GM12878 (cell line): ENCODE measurements at regions not wholly inside any gene's neighbourhood (a gene's known extent, or its start where the extent isn't known, plus 50 kb on each side); places are given as distances from the start of the nearest gene placed in this dataset.

Experiments used
- ATAC-seq: fragments of 200-7000 bp; cut with Tn5 transposase; 3 replicates; pipeline ENCODE4 v1.9.1; 2020; ENCODE audit warnings: mild to moderate bottlenecking, moderate library complexity
- BruUV-seq: library from RNA; stranded (reverse); fragments of 400-500 nt; replicated peaks from 2 replicates; lab custom pipeline; 2021; lab: Mats Ljungman, UMichigan
- CTCF ChIA-PET: fragments of 300-600 bp; sonication (Branson Sonifier 250); formaldehyde crosslinking; extraction: SDS; loops from one replicate; lab custom pipeline; 2021; ENCODE audit warnings: inconsistent platforms; lab: Yijun Ruan, JAX
- POLR2A ChIA-PET: fragments of 350-600 bp; formaldehyde crosslinking; extraction: SDS; loops from one replicate; lab custom pipeline; 2021; ENCODE audit warnings: inconsistent platforms; lab: Charles Lee
- RAD21 ChIA-PET: fragments of 300-600 bp; sonication (Branson Sonifier 250); formaldehyde crosslinking; loops from one replicate; lab custom pipeline; 2023; ENCODE audit warnings: antibody characterized with exemption; ENCODE audit not compliant: unreplicated experiment; lab: Charles Lee
- SMC1A ChIA-PET: fragments of 300-600 bp; sonication (Branson Sonifier 250); formaldehyde crosslinking; loops from one replicate; lab custom pipeline; 2023; ENCODE audit not compliant: unreplicated experiment, uncharacterized antibody; lab: Charles Lee
- DNase-seq: peaks from one replicate; pipeline ENCODE4 v3.0.0-alpha.2; 2011; ENCODE audit warnings: low read depth, low spot score
- FAIRE-seq: peaks from 3 replicates; lab custom pipeline; 2011; peaks lifted over from hg19 to GRCh38; lab: Jason Lieb, UNC
- H2AFZ ChIP-seq: 2 replicates; pipeline ENCODE4 v1.6.0; 2011; ENCODE audit warnings: low read depth, low read length, control low read depth; ENCODE audit not compliant: control insufficient read depth
- H3K27ac ChIP-seq: 2 replicates; pipeline ENCODE4 v1.5.1; 2011; ENCODE audit warnings: control low read depth; ENCODE audit not compliant: control insufficient read depth, insufficient read depth
- H3K27me3 ChIP-seq, 2 experiments: replicated peaks in 1 of 2; 2 replicates each; pipeline versions ENCODE4 v1.6.0 to v1.6.1; 2011; ENCODE audit warnings: low read length in 1 of 2; ENCODE audit not compliant: control insufficient read depth in 2 of 2, insufficient read depth in 2 of 2
- H3K36me3 ChIP-seq, 2 experiments: 2 replicates each; pipeline ENCODE4 v1.5.1; 2011; ENCODE audit warnings: low read length in 1 of 2; ENCODE audit not compliant: control insufficient read depth in 2 of 2, insufficient read depth in 2 of 2
- H3K4me1 ChIP-seq: 2 replicates; pipeline ENCODE4 v1.6.1; 2011; ENCODE audit warnings: mild to moderate bottlenecking, low read length, moderate library complexity, mixed read lengths; ENCODE audit not compliant: control insufficient read depth, insufficient read depth
- H3K4me2 ChIP-seq: 2 replicates; pipeline ENCODE4 v1.6.0; 2011; ENCODE audit warnings: control low read depth; ENCODE audit not compliant: control insufficient read depth, insufficient read depth
- H3K4me3 ChIP-seq: fragments of 200-600 bp; sonication (generic); 2 replicates; pipeline ENCODE4 v1.5.1; 2016
- H3K79me2 ChIP-seq: 2 replicates; pipeline ENCODE4 v1.6.0; 2011; ENCODE audit warnings: low read length; ENCODE audit not compliant: control insufficient read depth, insufficient read depth
- H3K9ac ChIP-seq: 2 replicates; pipeline ENCODE4 v1.8.0; 2011; ENCODE audit warnings: low read length, control low read depth, mixed read lengths; ENCODE audit not compliant: control insufficient read depth, insufficient read depth
- H3K9me3 ChIP-seq: replicated peaks from 3 replicates; pipeline ENCODE4 v1.5.1; 2011; ENCODE audit warnings: mild to moderate bottlenecking, low read length; ENCODE audit not compliant: control insufficient read depth, insufficient read depth
- H4K20me1 ChIP-seq: 2 replicates; pipeline ENCODE4 v1.6.0; 2011; ENCODE audit not compliant: control insufficient read depth, insufficient read depth
- E4F1 ChIP-seq: fragments of 450-650 bp; IDR thresholded peaks from 2 replicates; pipeline ENCODE4 v1.6.1; 2018; ENCODE audit warnings: borderline replicate concordance, mild to moderate bottlenecking; ENCODE audit not compliant: partially characterized antibody
- EP300 ChIP-seq, 2 experiments: fragments of 150-350 bp in 1 of 2; IDR thresholded peaks; 2 replicates each; pipeline ENCODE4 v1.6.1; 2011 to 2012; ENCODE audit warnings: low read depth in 2 of 2, low read length in 2 of 2, borderline replicate concordance in 1 of 2, improper control_type of control experiment in 1 of 2, inconsistent platforms in 1 of 2; ENCODE audit not compliant: control insufficient read depth in 1 of 2
- JUNB ChIP-seq: IDR thresholded peaks from 2 replicates; pipeline ENCODE4 v1.6.1; 2016; ENCODE audit warnings: antibody characterized with exemption, mild to moderate bottlenecking
- NBN ChIP-seq: fragments of 450-650 bp; IDR thresholded peaks from 2 replicates; pipeline ENCODE4 v1.6.1; 2016
- NR2C1 ChIP-seq: fragments of 450-650 bp; IDR thresholded peaks from 2 replicates; pipeline ENCODE4 v1.6.1; 2017; ENCODE audit warnings: antibody characterized with exemption, mild to moderate bottlenecking, moderate library complexity
- RCOR1 ChIP-seq: conservative IDR thresholded peaks from 2 replicates; pipeline ENCODE4 v1.6.1; 2012; ENCODE audit warnings: low read depth, low read length, improper control_type of control experiment
- SUPT20H ChIP-seq: IDR thresholded peaks from 2 replicates; pipeline ENCODE4 v1.6.1; 2011; ENCODE audit warnings: low read depth, mild to moderate bottlenecking, low read length, moderate library complexity, borderline replicate concordance; ENCODE audit not compliant: control insufficient read depth
- WGBS: methylation state at CpG from one replicate; pipeline ENCODE4 v1.1.6; 2016; ENCODE audit warnings: low lambda C conversion rate; ENCODE audit not compliant: insufficient replicate concordance, insufficient coverage; ENCODE audit errors: missing lambda C conversion rate; 5-methylcytosine and 5-hydroxymethylcytosine counted together
- in situ Hi-C: fragments of 300-500 bp; cut with MboI; formaldehyde crosslinking; loops from 9 replicates; pipeline ENCODE4 v1.14.3; 2018; ENCODE audit warnings: mixed read lengths
- intact Hi-C: fragments of 100-400 bp; cut with micrococcal nuclease; formaldehyde crosslinking; loops from one replicate; pipeline ENCODE4 v1.14.2; 2022; ENCODE audit not compliant: unreplicated experiment
- TF ChIP-seq, protein P1 (sequence below): fragments of 450-650 bp; IDR thresholded peaks from 2 replicates; pipeline ENCODE4 v1.6.1; 2017; ENCODE audit warnings: mild to moderate bottlenecking, moderate library complexity

DNA sequence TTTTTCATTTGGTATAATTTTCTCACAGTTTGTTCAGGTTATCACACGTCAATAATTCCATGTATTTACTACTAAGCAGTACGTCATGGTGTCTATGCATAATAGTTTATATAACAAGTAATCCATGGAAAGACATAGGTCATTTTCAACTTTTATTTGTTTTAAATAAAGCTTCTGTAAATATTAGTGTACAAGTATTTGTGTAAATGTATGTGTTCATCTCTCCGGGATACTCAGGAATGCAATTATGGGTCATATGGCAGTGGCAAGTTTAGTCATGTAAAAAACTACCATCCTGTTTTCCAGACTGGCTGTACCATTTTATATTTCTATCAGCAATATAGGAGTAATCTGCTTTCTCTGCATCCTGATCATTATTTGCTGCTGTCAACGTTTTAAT, 231.1 kb upstream of the ZNF804A start:
- DNase-seq (no peak), ATAC-seq (no peak), FAIRE-seq (no peak)
- Histone ChIP-seq H3K36me3 (no peaks in the 10 kb centered on the region), H3K4me2 (no peak overlapping the region), H2AFZ (no peak overlapping the region), H3K4me1 (no peaks in the 10 kb centered on the region), H3K27ac (no peak overlapping the region), H3K27me3 (no peaks in the 10 kb centered on the region), H3K4me3 (no peak overlapping the region), H3K9ac (no peak overlapping the region), H3K9me3 (no peaks in the 10 kb centered on the region), H4K20me1 (no peaks in the 10 kb centered on the region), H3K79me2 (no peaks in the 10 kb centered on the region)
- intact Hi-C loops (no loop called here), in situ Hi-C loops (no loop called here)
- no TSS peak for BruUV-seq
- ChIA-PET CTCF (no interaction called here), RAD21 (no interaction called here), SMC1A (no interaction called here), POLR2A (no interaction called here)
- 27% methylated on average over 4 of the region's 4 CpGs for WGBS
- TF ChIP-seq, protein P1, sequence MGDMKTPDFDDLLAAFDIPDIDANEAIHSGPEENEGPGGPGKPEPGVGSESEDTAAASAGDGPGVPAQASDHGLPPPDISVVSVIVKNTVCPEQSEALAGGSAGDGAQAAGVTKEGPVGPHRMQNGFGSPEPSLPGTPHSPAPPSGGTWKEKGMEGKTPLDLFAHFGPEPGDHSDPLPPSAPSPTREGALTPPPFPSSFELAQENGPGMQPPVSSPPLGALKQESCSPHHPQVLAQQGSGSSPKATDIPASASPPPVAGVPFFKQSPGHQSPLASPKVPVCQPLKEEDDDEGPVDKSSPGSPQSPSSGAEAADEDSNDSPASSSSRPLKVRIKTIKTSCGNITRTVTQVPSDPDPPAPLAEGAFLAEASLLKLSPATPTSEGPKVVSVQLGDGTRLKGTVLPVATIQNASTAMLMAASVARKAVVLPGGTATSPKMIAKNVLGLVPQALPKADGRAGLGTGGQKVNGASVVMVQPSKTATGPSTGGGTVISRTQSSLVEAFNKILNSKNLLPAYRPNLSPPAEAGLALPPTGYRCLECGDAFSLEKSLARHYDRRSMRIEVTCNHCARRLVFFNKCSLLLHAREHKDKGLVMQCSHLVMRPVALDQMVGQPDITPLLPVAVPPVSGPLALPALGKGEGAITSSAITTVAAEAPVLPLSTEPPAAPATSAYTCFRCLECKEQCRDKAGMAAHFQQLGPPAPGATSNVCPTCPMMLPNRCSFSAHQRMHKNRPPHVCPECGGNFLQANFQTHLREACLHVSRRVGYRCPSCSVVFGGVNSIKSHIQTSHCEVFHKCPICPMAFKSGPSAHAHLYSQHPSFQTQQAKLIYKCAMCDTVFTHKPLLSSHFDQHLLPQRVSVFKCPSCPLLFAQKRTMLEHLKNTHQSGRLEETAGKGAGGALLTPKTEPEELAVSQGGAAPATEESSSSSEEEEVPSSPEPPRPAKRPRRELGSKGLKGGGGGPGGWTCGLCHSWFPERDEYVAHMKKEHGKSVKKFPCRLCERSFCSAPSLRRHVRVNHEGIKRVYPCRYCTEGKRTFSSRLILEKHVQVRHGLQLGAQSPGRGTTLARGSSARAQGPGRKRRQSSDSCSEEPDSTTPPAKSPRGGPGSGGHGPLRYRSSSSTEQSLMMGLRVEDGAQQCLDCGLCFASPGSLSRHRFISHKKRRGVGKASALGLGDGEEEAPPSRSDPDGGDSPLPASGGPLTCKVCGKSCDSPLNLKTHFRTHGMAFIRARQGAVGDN: no peak
- TF ChIP-seq NR2C1: no peak

GRCh38 chr2:184369307-184369706, 229.0 kb upstream of the ZNF804A start:
- H3K9ac ChIP-seq: no peak overlapping the region
- H3K27me3 ChIP-seq: no peaks in the 10 kb centered on the region
- H3K4me1 ChIP-seq: no peaks in the 10 kb centered on the region
- ChIA-PET POLR2A (no interaction called here), CTCF (no interaction called here), SMC1A (interaction anchor here (0.9 kb wide), 1 partner anchor 18 kb away, joined by 3 read pairs; no protein-coding TSS in a partner anchor), RAD21 (interaction anchor here (1.0 kb wide), 1 partner anchor 53 kb away, joined by 3 read pairs; no protein-coding TSS in a partner anchor)
- H3K79me2 ChIP-seq: no peaks in the 10 kb centered on the region
- H3K4me2 ChIP-seq: no peak overlapping the region
- DNase-seq (no peak), FAIRE-seq (no peak), ATAC-seq (no peak)
- no peak overlapping the region for H3K27ac ChIP-seq
- no peaks in the 10 kb centered on the region for H4K20me1 ChIP-seq
- intact Hi-C loops (no loop called here), in situ Hi-C loops (no loop called here)
- 28% methylated on average over 5 of the region's 5 CpGs for WGBS
- H3K4me3 ChIP-seq: no peak overlapping the region
- H3K36me3 ChIP-seq: no peaks in the 10 kb centered on the region
- no TSS peak for BruUV-seq
- TF ChIP-seq EP300 (IDR thresholded peaks at IDR 0.05; ENCODE audit: borderline replicate concordance in 1 of 2, control insufficient read depth in 1 of 2, low read depth in 2 of 2, low read length in 2 of 2): no peak
- TF ChIP-seq E4F1: no peak
- no peak for TF ChIP-seq NBN
- TF ChIP-seq RCOR1: no peak
- no peak for TF ChIP-seq JUNB
- no peak for TF ChIP-seq SUPT20H
- no peaks in the 10 kb centered on the region for H3K9me3 ChIP-seq
- no peak overlapping the region for H2AFZ ChIP-seq
